ENCODE measurements at regions not wholly inside any gene's neighbourhood (a gene's known extent, or its start where the extent isn't known, plus 50 kb on each side); places are given as distances from the start of the nearest gene placed in this dataset.
A peak's percentile ranks its signal among the peaks of the same experiment; 100 is the strongest.

DNA sequence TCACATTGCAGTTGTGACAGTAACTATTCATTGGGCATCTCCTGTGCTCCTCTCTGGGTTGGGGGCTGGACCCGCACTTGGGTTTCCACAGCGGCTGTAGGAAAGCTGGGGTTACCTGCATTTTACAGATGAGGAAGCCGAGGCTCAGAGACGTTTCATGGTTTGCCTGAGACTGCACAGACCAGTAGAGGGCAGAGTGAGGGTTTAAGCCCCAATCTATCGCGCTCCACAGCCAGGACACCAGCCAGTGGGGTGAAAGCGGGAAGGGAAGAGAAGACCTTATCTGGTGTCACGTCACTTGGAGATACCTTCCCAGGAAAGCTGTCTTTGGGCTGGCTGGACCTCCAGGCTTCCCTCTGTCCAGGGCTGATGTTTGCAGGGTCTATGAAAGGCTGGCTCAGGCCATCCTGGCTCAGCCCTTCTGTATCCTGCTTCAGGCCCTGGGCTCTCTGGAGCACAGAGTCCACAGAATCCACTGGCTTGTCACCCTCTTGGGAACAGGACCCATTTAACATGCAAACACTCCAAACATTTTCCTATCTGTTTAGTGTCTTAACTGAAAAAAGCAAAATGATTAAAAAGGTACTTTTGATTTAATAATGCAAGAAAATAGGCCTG lies 167.7 kb downstream of the EMX2 start:
- TF ChIP-seq CTCF (IDR thresholded peaks at IDR 0.05; ENCODE audit: control extremely low read depth in 1 of 3, insufficient read depth in 1 of 3, low read depth in 1 of 3, low read length in 3 of 3), result peak; percentile 46 to 61 (median 49)
- no peak for TF ChIP-seq ASH2L (IDR thresholded peaks at IDR 0.05; ENCODE audit: low read length)
- no peak for TF ChIP-seq TAF1 (IDR thresholded peaks at IDR 0.05; ENCODE audit: low read depth, low read length)
- no peak for TF ChIP-seq POLR2A (IDR thresholded peaks at IDR 0.05; ENCODE audit: control extremely low read depth in 1 of 2, low read depth in 2 of 2, low read length in 2 of 2)
- TF ChIP-seq POLR2AphosphoS5 (IDR thresholded peaks at IDR 0.05; ENCODE audit: low read depth, low read length), result no peak
- no peak for TF ChIP-seq HDAC6 (IDR thresholded peaks at IDR 0.05; ENCODE audit: low read depth, low read length)
- no peak for TF ChIP-seq HDAC2 (IDR thresholded peaks at IDR 0.05; ENCODE audit: borderline replicate concordance in 1 of 2, low read depth in 2 of 2, low read length in 2 of 2)
- no peak for TF ChIP-seq CBX5 (IDR thresholded peaks at IDR 0.05; ENCODE audit: low read depth, low read length)
- no peak for TF ChIP-seq EZH2 (IDR thresholded peaks at IDR 0.05; ENCODE audit: low read depth, low read length, severe bottlenecking)

All from H1 (cell line).